ENCODE measurements at regions not wholly inside any gene's neighbourhood (a gene's known extent, or its start where the extent isn't known, plus 50 kb on each side); places are given as distances from the start of the nearest gene placed in this dataset.

GRCh38 chr2:8447610-8448221 is 234.1 kb upstream of the ID2 start:
- TF ChIP-seq CTCF (conservative IDR thresholded peaks at IDR 0.05; ENCODE audit: low read length), result no peak
- TF ChIP-seq EZH2phosphoT487 (IDR thresholded peaks at IDR 0.05; ENCODE audit: borderline replicate concordance), result no peak

Data from Loucy (cell line).